Cardiac fibroblast (primary cell): ENCODE measurements at regions not wholly inside any gene's neighbourhood (a gene's known extent, or its start where the extent isn't known, plus 50 kb on each side); places are given as distances from the start of the nearest gene placed in this dataset.

Source experiments
- DNase-seq, 2 donors: peaks; one replicate each; pipeline versions ENCODE4 v3.0.0 to v3.0.0-alpha.2; 2010; ENCODE audit warnings: low read depth in 2 of 2
- H3K4me3 ChIP-seq, 2 donors: replicated peaks in 1 of 2; 1 replicate in 1 of 2; 2 replicates in 1 of 2; pipeline ENCODE4 v1.5.1; 2011; ENCODE audit warnings: low read depth in 2 of 2, low read length in 2 of 2, mild to moderate bottlenecking in 2 of 2, moderate library complexity in 1 of 2
- CTCF ChIP-seq: IDR thresholded peaks from one replicate; pipeline ENCODE4 v1.5.1; 2011; ENCODE audit warnings: low read depth, mild to moderate bottlenecking, low read length, inconsistent platforms

GRCh38 chr15:70488941-70489848 lies 274.2 kb downstream of the UACA start:
- no peak for DNase-seq
- H3K4me3 ChIP-seq = no peak overlapping the region
- no peak for TF ChIP-seq CTCF

- peak; percentile 96 for TF ChIP-seq CTCF
- DNase-seq = peak; percentile 82 to 84
- H3K4me3 ChIP-seq = no peak overlapping the region
Measured at GRCh38 chr15:70488002-70488605, 275.3 kb downstream of the UACA start.

GRCh38 chr15:70487387-70487740 lies 276.0 kb downstream of the UACA start:
- no peak overlapping the region for H3K4me3 ChIP-seq
- DNase-seq = no peak
- no peak for TF ChIP-seq CTCF

GRCh38 chr15:70486451-70487386 lies 276.6 kb downstream of the UACA start:
- no peak overlapping the region for H3K4me3 ChIP-seq
- DNase-seq = peak; percentile 88 to 96
- no peak for TF ChIP-seq CTCF

- H3K4me3 ChIP-seq = no peak overlapping the region
- no peak for DNase-seq
- TF ChIP-seq CTCF = no peak
Measured at GRCh38 chr15:70486012-70486411, 277.3 kb downstream of the UACA start.

GRCh38 chr15:70484993-70485392 lies 278.4 kb downstream of the UACA start:
- TF ChIP-seq CTCF = no peak
- H3K4me3 ChIP-seq = no peak overlapping the region
- no peak for DNase-seq
